Skeletal muscle tissue (tissue), 3 donors: ENCODE measurements at regions not wholly inside any gene's neighbourhood (a gene's known extent, or its start where the extent isn't known, plus 50 kb on each side); places are given as distances from the start of the nearest gene placed in this dataset.
A peak's percentile ranks its signal among the peaks of the same experiment; 100 is the strongest.

Experiments
- H3K27ac ChIP-seq: one replicate; pipeline ENCODE4 v1.7.0; 2013; ENCODE audit warnings: mild to moderate bottlenecking, low read depth, low read length, inconsistent platforms
- H3K27me3 ChIP-seq, 3 donors: one replicate each; pipeline ENCODE4 v1.7.0; 2013; ENCODE audit warnings: low read length in 3 of 3; ENCODE audit not compliant: control insufficient read depth in 3 of 3, insufficient read depth in 3 of 3
- H3K36me3 ChIP-seq, 3 donors: one replicate each; pipeline ENCODE4 v1.7.0; 2013; ENCODE audit warnings: low read length in 3 of 3; ENCODE audit not compliant: control insufficient read depth in 3 of 3, insufficient read depth in 3 of 3
- H3K4me1 ChIP-seq, 3 donors: one replicate each; pipeline ENCODE4 v1.7.0; 2013; ENCODE audit warnings: low read length in 3 of 3, mild to moderate bottlenecking in 3 of 3; ENCODE audit not compliant: control insufficient read depth in 3 of 3, insufficient read depth in 3 of 3
- H3K4me3 ChIP-seq, 3 donors: one replicate each; pipeline ENCODE4 v1.7.0; 2013; ENCODE audit warnings: low read length in 3 of 3
- H3K9ac ChIP-seq, 3 donors: one replicate each; pipeline ENCODE4 v1.7.0; 2013; ENCODE audit warnings: low read length in 3 of 3, mild to moderate bottlenecking in 3 of 3, moderate library complexity in 2 of 3, low read depth in 1 of 3
- H3K9me3 ChIP-seq, 3 donors: one replicate each; pipeline ENCODE4 v1.7.0; 2013; ENCODE audit warnings: low read length in 3 of 3; ENCODE audit not compliant: control insufficient read depth in 3 of 3
- donor health status: Osteomylitis.

DNA sequence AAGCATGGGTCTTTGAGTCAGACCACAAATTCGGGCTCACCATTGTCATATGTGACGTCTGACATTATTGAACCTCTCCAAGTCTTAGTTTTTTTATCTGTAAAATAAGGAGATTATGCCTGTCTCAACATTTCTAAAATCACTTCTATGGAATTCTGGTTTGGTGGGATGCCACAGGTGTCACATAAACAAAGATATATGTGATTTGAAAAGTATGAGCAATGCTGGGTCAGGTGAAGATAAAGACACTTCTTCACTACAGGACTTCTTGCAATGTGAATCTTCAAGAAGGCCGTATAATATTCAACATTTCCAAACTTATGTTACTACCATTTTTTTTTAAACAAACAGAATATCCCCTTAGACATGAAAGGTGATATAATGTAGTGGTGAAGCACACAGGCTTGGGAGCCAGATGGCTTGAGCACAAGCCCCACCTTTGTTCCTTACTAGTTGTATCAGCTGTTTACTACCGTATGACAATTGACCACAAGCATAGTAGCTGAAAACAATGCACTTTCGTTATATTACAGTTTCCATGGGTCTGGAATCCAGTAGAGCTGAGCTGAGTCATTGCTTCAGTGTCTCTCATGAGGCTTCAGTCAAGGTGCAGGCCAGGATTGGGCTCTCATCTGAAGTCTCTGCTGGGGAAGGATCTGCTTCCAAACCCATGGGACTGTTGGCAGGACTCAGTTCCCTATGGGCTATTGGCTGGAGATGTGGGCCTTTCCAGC is 87.7 kb downstream of the UTP18 start:
- no peak overlapping the region for H3K27ac ChIP-seq
- no peak overlapping the region for H3K9ac ChIP-seq
- H3K9me3 ChIP-seq = no peaks in the 10 kb centered on the region
- H3K36me3 ChIP-seq = no peaks in the 10 kb centered on the region
- no peak overlapping the region for H3K4me3 ChIP-seq
- no peaks in the 10 kb centered on the region for H3K4me1 ChIP-seq
- H3K27me3 ChIP-seq = peaks cover 0 to 8% (median 3%) of the 10 kb centered on the region in 3 donors

DNA sequence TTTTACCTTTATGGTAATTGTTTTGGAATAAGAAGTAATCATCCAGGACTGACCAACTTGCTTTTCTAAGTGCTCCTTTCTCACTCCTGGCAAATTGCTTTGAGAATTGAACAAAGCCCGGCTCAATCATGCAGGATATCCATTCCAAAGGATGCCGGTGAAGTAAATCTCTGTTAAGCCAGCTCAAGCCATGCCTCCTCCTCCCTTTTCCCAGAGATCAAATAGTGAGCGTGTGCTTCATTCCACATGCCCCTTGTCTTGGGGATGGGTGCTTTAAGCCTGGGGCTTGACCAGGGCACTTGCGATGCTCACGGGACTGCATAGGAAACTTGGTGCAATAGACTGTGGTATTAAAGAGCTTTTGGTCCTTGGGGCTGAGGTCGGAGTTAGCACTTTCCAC is 90.7 kb downstream of the UTP18 start:
- H3K4me3 ChIP-seq = no peak overlapping the region
- no peak overlapping the region for H3K9ac ChIP-seq
- no peaks in the 10 kb centered on the region for H3K9me3 ChIP-seq
- H3K27me3 ChIP-seq = peaks cover 0 to 18% (median 4%) of the 10 kb centered on the region in 3 donors
- H3K36me3 ChIP-seq = no peaks in the 10 kb centered on the region
- no peak overlapping the region for H3K27ac ChIP-seq
- peaks cover 0 to 2% (median 0%) of the 10 kb centered on the region in 3 donors for H3K4me1 ChIP-seq

DNA sequence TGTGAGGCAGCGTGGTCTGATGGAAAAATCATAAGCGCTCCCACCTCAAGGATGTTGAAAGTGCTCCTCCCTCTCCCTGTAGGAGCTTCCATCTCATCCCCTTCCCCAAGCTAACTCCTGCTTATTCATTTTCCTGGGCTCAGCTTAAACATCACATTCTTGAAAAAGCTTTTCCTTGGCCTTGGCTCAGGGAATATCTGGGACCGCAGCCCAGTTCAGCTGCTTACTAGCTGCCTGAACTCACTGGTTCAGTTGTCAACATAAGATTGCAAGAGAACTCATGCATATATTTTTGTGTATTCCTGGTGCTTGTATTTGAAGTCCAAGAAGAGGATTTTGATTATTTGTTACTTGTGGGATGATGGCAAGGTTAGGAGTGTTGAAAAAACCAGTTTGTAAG is 91.5 kb downstream of the UTP18 start:
- peaks cover 0 to 2% (median 0%) of the 10 kb centered on the region in 3 donors for H3K4me1 ChIP-seq
- no peaks in the 10 kb centered on the region for H3K9me3 ChIP-seq
- H3K27ac ChIP-seq = no peak overlapping the region
- no peaks in the 10 kb centered on the region for H3K36me3 ChIP-seq
- no peak overlapping the region for H3K4me3 ChIP-seq
- peaks cover 0 to 18% (median 4%) of the 10 kb centered on the region in 3 donors for H3K27me3 ChIP-seq
- no peak overlapping the region for H3K9ac ChIP-seq

DNA sequence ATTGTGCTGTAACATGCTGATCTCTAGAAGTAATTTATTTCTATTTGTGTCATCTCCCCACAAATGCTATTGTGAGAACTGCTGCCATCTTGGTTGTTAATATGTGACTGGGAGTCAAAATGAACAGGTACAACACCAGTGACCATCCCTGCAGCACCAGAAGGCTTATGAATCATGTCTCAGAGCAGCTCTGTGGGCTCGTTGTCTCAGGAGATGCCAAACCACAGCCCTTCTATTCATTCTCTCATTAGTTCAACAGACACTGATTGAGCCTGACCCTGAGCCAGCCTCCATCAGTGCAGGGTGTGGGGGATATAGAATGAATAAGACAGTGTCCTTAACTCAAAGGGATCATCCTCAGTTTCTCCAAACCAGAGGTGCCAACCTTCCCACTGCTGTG is 92.5 kb downstream of the UTP18 start:
- Histone ChIP-seq H3K9me3 (no peaks in the 10 kb centered on the region), H3K9ac (no peak overlapping the region), H3K27ac (no peak overlapping the region), H3K27me3 (peaks cover 0 to 13% (median 4%) of the 10 kb centered on the region in 3 donors), H3K36me3 (no peaks in the 10 kb centered on the region), H3K4me1 (peaks cover 0 to 2% (median 0%) of the 10 kb centered on the region in 3 donors), H3K4me3 (no peak overlapping the region)

DNA sequence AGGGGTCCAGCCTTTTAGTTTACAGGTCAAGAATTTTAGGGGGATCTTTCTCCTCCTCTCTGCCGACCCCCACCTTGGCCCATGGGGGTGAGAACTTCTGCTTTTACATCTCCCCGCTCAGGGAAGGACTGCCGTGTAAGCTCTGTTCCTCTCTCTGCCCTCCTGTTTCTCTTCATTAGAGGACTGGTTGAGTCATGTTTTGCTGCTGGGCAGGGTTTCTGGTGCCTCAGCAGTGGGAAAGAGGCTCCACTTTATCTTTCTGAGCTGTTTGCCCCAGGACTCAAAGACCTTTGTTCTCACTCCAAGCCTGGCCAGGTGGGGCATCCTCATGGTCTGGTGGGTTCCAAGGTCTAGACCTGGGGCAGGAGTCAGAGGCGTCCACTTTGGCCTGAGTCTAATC is 93.0 kb downstream of the UTP18 start:
- no peak overlapping the region for H3K9ac ChIP-seq
- H3K4me3 ChIP-seq = no peak overlapping the region
- H3K36me3 ChIP-seq = no peaks in the 10 kb centered on the region
- H3K4me1 ChIP-seq = peaks cover 0 to 2% (median 0%) of the 10 kb centered on the region in 3 donors
- H3K27ac ChIP-seq = no peak overlapping the region
- peaks cover 0 to 13% (median 4%) of the 10 kb centered on the region in 3 donors for H3K27me3 ChIP-seq
- no peaks in the 10 kb centered on the region for H3K9me3 ChIP-seq

DNA sequence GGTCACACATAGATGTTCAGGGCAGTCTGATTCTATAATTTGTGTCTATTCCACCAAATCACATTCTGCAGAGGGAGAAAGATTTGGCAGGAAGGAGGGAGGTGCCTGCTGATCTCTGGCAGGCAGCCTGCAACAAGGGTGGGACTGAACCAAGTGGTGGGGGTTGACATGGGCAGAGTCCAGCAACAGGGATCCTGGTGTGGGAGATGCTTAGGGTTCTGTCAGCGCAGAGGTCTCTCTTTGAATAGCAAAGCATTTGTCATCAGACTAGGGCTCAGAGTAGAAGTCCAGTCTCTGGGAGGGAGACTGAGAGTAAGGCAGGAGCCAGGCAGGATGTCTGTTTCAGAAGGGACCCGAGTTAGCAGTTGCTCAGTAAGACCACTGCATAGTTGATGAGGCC is 94.6 kb downstream of the UTP18 start:
- Histone ChIP-seq H3K36me3 (no peaks in the 10 kb centered on the region), H3K4me3 (no peak overlapping the region), H3K9ac (no peak overlapping the region), H3K4me1 (peaks cover 0 to 2% (median 0%) of the 10 kb centered on the region in 3 donors), H3K9me3 (no peaks in the 10 kb centered on the region), H3K27ac (no peak overlapping the region), H3K27me3 (peaks cover 0 to 13% (median 4%) of the 10 kb centered on the region in 3 donors)

DNA sequence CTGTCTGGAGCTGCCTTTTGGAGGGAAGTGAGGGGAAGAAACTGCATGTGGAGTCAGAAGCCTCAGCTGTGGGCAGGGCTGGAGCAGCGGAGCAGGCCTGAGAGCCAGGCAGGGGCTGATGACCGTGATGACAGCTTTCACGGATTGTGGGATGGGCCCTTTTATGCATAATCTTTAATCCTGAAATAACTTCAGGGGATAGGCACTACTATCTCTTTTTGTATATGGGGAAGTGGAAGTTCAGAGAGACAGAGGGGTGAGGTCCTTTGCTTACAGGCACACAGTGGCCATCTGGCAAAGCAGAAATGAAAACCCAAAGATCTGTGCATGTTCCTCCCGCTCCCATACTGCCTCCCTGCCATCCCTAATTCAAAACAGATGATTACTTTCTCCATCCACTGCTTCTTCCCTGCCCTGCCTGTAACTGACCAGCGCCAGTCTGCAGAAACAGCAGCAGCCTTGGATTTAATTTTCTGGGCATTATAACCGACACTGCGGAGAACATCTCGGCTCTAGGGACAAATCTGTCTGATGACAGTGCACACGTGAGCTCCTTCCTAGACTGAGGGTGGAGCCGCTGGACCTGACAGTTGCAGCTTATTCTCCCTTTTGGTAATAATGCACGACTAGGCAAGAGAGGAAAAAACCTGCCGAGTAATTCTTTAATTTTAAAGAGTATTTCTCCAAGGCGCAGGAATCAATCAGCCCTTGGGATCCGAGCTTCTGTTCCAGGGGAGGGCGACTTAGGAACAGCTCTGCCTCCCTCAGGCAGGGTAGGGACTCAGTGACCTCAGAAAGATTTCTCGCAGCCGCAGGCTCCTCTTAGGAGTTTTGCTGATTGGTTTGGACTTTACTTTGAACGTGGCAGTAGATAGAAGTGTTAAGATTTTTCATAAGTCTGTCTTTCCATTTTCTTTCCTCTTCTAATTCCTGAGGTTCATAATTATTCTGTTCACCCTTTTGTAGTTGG is 95.4 kb downstream of the UTP18 start:
- Histone ChIP-seq H3K27ac (no peak overlapping the region), H3K36me3 (no peaks in the 10 kb centered on the region), H3K4me1 (peaks cover 0 to 2% (median 0%) of the 10 kb centered on the region in 3 donors), H3K4me3 (peak overlapping the region in 1 of 3 donors; percentile 4), H3K27me3 (peaks cover 0 to 13% (median 4%) of the 10 kb centered on the region in 3 donors), H3K9ac (no peak overlapping the region), H3K9me3 (no peaks in the 10 kb centered on the region)

DNA sequence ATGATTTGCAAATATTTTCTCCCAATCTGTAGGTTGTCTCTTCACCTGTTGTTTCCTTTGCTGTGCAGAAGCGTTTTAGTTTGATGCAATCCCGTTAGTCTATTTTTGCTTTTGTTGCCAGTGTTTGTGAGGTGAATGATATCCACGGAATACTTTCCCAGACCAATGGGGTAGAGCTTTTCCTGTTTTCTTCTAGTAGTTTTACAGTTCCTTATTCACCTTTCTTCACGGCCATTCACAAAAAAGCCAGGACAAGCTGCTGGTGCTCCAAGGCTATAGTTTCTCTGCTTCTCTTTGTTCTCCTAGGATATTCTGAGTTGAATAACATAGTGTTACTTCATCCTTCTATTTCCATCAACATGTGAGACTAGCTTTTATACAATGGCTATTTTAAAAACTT is 98.7 kb downstream of the UTP18 start:
- Histone ChIP-seq H3K9me3 (no peaks in the 10 kb centered on the region), H3K4me3 (no peak overlapping the region), H3K9ac (no peak overlapping the region), H3K27me3 (no peaks in the 10 kb centered on the region), H3K36me3 (no peaks in the 10 kb centered on the region), H3K4me1 (peaks cover 0 to 2% (median 0%) of the 10 kb centered on the region in 3 donors), H3K27ac (no peak overlapping the region)

DNA sequence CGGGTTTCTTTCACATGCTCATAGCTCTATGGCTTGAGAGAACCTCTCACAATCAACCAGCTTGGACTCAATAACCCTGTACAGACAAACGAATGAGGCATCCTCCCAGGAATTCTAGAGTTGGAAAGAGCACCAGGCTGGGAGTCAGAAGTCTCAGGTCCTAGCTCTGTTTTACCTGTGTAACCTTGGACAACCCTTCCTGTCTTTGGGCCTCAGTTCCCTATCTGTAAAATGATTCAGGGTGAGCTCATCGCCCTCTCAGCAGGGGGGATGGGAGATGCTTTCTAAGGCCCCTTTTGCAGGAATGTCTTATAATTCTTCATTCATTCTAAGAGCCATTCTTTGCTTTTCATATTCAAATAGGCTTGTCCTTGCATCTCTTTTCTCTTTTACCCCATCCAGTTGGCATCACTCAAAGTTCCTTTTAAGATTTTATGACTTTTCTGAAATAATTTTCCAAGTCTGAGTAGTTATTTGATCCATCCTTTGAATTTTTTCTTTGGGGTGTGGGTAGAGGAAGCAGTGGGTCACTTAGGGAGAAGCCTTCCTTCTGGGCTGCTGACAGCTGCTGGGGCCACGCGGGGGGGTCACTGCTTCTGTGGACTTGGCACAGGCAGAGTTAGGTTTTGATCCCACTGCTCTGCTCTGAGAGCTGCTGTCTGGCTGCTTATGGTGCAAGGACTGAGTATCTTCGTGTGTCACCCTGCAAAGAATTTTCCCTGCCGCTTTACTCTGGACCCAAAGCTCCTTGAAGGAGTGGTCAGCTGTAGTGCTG is 102.7 kb downstream of the UTP18 start:
- H3K36me3 ChIP-seq = no peaks in the 10 kb centered on the region
- no peak overlapping the region for H3K9ac ChIP-seq
- no peak overlapping the region for H3K4me3 ChIP-seq
- H3K27ac ChIP-seq = no peak overlapping the region
- no peaks in the 10 kb centered on the region for H3K4me1 ChIP-seq
- H3K9me3 ChIP-seq = no peaks in the 10 kb centered on the region
- H3K27me3 ChIP-seq = peaks cover 0 to 6% (median 5%) of the 10 kb centered on the region in 3 donors
